HT1080 (cell line): ENCODE measurements at regions not wholly inside any gene's neighbourhood (a gene's known extent, or its start where the extent isn't known, plus 50 kb on each side); places are given as distances from the start of the nearest gene placed in this dataset.
"Not testable (repeated sequence)": the region's sequence is repeated elsewhere in the genome, so short reads cannot be mapped to it uniquely, and the experiment has no call there.

Experiments
- DNase-seq: peaks from one replicate; pipeline ENCODE4 v3.0.0-alpha.2; 2015; ENCODE audit warnings: low read depth

- no peak for DNase-seq
These were observed 205.3 kb downstream of the ZFP36L2 start for GRCh38 chr2:43020990-43021669.

DNA sequence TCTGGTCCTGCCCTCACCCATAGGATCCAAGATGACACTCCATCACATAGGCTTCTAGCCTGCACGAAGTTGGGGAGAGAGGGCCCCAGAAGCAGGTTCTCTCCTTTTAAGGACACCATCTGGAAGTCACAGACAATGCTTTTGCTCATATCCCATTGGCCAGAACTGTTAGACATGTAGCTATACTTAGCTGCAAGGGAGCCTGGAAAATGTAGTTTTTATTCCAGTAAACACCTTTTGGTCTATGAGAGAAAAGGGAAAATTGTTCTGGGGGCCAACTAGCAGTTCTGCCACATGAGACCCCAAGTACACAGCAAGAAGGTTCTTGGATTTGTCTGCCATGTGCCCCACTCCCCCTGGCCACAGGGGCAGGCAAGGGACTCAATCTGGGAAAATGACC is 206.1 kb downstream of the ZFP36L2 start:
- DNase-seq, result no peak

- DNase-seq, result no peak
These were observed 206.7 kb downstream of the ZFP36L2 start for GRCh38 chr2:43019536-43020183.

- no peak for DNase-seq
These were observed 207.4 kb downstream of the ZFP36L2 start for GRCh38 chr2:43019025-43019367.

- DNase-seq, result no peak
These were observed 208.0 kb downstream of the ZFP36L2 start for GRCh38 chr2:43018179-43019024.

DNA sequence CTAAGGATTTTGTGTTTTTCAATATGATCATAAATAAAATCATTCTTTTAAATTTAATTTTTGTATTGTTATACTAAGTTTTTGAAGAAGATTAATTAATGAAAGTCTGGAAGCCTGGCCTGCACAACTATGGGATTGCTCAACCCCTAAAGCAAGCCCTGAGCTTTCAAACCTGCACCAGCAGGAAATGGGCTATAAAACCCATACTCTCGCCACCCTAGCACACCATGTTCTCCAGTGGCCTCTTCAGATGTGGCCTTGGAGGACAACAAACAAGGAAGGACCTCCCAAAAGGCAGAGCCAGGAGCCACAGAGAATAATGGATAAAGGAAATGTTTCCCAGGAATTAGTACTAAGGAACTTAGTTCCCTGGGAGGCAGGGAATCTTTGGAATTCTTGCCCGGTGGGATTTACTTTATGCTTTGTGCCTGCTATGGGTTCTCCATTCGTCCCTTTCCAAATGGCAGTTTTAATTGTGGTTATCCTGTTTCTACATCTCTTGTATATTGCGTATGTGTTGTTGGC is 212.5 kb downstream of the ZFP36L2 start:
- DNase-seq, result no peak

GRCh38 chr2:43012966-43013365 is 213.4 kb downstream of the ZFP36L2 start:
- DNase-seq, result no peak

DNA sequence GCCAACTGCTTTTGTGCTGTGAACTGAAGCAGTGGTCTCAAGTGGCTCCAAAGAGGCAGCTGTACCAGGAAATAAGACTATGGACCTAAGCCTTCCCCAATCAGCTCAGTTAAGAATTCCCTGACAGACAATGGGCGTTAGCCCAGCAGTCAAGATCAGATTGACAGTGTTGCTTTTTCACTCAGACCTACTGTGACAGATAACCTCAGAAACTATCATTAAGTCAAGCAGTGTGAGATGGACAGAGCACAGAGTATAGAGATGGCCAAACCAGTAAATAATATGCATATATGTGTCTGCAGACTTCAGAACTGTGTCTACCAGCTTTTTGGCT is 215.3 kb downstream of the ZFP36L2 start:
- DNase-seq, result no peak

DNA sequence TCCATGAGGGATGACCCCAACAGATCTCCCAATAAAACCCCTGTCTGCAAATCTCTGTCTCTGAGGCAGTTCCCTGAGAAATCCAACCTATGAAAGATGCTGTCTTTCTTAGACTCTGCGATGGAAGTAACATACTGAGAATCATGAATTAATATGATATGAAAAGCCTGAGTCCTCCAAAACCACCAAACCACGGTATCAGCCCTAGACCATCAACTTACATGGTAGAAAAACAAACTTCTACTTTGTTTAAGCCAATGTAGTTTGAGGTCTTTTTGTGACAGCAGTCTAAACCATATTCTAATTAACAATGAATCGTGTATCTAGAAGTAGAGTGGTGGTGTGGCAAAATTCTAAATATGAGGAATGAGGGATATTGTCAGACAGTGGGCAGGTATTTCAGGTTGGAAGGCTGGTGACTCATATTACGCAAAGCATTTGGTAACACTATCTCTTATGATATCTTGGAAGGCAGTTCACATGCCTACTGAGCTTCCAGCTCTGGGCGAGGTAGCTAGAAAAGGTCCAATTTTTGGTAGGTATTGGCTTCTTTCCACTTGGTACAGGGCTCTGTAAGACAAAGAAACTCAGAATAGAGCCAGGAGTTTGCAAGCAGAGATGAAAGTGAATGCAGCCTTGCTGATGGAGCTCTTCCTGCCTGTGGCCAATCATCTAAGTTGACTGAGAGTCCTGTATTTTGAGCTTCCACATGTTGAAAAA is 215.8 kb downstream of the ZFP36L2 start:
- no peak for DNase-seq

DNA sequence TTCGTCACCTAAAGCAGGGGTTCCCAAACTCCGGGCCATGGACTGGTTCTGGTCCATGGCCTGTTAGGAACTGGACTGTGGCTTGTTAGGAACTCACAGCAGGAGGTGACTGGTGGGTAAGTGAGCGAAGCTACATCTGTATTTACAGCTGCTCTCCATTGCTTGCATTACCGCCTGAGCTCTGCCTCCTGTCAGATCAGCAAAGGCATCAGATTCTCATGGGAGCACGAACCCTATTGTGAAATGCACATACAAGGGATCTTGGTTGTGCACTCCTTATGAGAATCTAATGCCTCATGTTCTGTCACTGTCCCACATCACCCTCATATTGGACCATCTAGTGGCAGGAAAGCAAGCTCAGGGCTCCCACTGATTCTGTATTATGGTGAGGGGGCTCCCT is 217.0 kb downstream of the ZFP36L2 start:
- no peak for DNase-seq

- DNase-seq, result no peak
These were observed 216.0 kb upstream of the HAAO start for GRCh38 chr2:43008388-43008787.

GRCh38 chr2:43007901-43008300 is 215.5 kb upstream of the HAAO start:
- no peak for DNase-seq

DNA sequence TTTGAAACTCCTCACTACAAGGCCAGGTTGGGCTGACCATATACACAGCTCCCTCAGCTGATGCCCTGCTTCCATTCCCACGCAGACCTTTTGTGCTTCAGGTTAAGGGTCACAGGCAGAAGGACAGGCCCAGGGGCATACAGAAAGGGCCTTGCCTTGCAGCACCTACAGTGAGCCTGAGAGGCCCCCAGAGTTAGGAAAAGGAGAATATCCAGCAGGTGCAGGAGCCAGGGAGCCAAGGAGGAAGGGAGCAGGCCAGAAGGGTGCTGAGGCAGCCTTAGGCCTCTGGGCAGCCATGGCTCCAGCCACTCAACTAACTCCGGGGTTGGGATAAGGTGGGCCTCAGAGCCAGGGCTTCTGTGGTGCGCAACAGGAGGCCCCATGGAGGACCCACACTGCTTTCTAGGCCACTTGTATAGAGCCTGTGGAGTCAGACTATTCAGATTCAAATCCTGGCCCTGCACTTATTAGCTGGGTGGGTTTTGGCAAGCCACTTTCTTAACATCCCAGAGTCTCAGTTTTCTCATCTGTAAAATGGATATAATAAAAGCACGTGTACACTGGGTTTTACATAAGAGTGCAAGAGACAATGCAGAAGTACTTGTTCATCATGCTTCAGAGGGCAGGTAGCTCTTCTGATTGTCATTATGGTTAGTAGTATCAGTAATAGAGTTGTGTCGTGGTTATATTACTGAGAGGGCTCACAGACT is 214.6 kb upstream of the HAAO start:
- DNase-seq, result no peak

DNA sequence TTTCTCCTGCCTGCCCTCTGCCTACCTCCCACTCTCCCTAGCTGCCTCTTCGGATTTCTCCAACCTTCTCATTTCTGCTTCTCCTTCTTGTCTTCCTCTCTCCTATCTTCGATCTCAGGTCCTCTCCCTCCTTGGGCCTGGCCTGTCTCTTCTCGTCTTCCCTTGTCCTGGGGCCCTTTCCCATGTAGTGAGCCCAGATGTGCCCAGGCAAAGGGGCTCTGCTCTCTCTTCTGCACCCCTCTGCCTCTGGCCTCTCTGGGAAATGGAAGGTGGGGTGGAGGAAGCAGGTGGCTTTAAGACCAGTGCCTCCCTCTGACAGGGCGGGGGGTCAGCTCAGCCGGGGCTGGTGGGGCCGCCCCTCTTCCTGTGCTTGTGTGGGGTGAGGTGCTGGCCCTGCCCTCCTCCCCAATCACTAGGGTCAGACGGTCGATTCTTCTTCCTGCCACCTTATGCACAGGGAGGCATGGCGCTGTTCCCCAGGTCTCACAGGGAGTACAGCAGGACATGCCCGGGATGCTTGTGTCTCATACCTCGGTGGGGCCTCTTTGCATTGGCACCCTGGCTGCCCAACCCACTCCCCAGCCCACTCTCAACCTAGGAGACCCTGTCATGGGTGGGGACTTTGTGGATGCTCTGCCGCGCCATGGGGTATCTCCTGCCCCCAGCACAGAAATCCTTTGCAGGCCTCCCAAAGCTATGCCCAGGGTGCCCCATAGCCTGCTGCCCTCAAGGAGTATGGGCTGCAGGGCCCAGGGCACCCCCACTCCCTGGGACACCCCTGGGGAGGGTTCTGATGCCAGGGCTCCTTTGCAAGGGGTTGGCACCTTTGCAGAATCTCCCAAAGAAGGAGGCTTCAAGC is 213.8 kb upstream of the HAAO start:
- no peak for DNase-seq

- no peak for DNase-seq
These were observed 213.0 kb upstream of the HAAO start for GRCh38 chr2:43005245-43005974.

GRCh38 chr2:43004879-43005244 is 212.5 kb upstream of the HAAO start:
- no peak for DNase-seq

DNA sequence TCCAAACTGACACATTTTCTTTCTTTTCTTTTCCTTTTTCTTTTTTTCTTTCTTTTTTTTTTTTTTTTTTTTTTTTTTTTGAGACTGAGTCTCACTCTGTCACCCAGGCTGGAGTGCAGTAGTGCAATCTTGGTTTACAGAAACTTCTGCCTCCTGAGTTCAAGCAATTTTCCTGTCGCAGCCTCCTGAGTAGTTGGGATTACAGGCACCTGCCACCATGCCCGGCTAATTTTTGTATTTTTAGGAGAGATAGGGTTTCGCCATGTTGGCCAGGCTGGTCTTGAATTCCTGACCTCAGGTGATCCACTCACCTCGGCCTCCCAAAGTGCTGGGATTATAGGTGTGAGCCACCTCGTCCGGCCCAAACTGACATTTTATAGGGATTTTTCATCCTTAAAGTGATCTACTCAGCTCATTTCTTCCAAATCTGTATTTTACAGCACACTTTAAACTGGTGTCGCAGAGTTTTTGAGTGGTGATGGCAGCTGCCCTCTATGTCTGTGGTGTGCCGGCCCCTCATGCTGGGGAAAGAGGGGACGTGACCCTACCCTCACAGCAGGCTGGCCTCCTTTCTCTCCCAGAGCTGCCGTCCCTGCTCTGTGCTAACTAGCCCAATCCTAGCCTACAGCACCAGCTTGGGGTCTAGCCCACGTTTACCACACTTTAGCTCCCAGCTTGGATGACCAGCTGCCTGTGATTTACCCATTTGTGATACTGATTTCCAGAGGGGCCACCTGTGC is 211.9 kb upstream of the HAAO start:
- not testable (repeated sequence) for DNase-seq

GRCh38 chr2:43003702-43004101 is 211.3 kb upstream of the HAAO start:
- DNase-seq, result no peak
